Stimulated activated CD4-positive, alpha-beta T cell treated with anti-CD3 and anti-CD28 coated beads, Interleukin-1b, Interleukin-23, amount 100 ng/mL, for 4 hours (primary cell): ENCODE measurements at regions not wholly inside any gene's neighbourhood (a gene's known extent, or its start where the extent isn't known, plus 50 kb on each side); places are given as distances from the start of the nearest gene placed in this dataset.
"Not testable (repeated sequence)": the region's sequence is repeated elsewhere in the genome, so short reads cannot be mapped to it uniquely, and the experiment has no call there.

Source experiments
- DNase-seq, 2 donors: peaks; one replicate each; pipeline ENCODE4 v3.0.0-alpha.2; 2020; ENCODE audit warnings: low read depth in 2 of 2

DNA sequence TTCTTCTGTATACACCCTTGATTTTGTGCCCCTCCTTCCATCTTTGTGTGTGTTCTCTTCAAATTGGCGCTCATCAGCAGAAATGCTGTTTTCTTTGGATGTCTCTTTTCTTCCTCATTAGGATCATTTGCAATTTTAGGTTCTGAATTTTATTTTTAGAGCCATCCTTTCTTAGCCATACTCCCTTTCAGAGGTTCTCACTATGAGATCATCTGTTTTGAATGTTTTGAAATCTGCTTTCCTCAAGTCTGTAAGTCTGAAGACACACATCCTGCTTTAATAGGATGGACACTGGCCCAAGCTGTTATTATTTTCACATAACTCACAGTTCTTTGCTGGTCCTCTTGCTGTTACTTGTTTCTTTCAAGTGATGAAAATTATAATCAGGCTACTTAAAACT is 124.8 kb downstream of the BDH1 start:
- DNase-seq = no peak

DNA sequence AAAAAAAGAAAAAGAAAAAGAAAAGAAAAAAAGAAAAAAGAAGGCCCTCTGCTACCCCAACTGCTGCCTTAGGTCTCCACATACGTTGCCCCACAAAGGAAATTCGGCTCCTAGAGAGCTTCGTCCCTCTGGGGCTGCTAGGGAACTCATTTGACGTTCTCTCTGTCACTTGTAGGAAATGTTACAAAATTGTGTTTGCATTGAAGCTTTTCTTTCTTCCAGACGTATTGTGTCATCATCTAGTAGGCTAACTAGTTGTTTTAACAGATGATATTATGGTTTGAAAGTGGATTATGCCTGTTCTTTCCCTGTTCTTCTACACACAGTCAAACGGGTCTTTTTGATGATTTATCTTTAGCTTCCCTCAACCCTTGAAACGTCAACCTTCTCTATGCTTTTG is 125.3 kb downstream of the BDH1 start:
- no peak for DNase-seq

DNA sequence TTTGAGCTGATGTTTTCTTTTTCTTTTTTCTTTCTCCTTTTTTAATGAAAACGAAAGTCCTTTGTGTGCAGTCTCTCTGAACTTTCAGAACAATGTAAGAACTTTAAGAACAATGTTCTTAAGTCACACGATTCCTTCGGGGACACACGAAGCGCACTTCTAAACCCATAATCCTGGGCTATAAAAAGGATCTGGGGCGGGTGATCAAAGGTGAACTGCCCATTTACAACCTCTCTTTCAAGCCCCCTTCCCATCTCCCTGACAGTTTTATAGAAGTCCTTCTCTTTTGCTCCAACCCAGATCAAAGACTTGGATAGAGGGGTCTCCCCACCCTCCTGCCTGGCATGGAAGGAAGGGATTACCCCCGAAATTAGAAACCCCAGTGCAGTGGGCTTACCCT is 126.8 kb downstream of the BDH1 start:
- DNase-seq = no peak

DNA sequence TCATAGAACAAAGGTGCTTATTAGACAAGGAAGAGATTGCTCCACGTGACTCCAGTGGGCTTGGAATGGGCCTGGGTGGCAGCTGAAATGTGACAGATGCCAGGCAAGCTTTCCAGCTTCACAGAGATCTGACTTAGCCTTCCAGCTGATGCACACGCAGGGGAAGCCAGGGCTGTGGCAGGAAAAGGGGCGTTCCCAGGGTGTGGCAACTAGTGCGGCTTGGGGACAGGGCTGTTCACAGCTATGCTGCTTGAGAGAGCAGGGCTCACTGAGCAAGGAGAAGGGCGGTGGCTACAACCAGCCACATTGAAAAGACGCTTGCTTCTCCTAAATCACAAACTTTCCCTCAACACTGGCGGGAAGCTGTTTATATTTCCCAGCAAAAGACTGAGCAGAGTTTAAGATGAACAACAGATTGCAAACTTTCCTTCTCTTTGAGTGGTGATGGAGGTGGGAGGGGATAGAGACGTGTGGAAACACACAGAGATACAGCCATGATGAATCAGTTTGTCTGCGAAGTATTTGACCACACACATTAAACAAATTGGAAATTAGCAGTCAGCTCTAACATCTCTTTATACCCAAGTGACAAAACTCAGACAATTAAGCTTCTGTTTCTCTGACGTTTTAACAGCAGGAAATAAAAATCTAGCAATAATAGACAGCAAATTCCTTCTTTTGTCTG is 127.5 kb downstream of the BDH1 start:
- DNase-seq = peak; percentile 15 to 25

DNA sequence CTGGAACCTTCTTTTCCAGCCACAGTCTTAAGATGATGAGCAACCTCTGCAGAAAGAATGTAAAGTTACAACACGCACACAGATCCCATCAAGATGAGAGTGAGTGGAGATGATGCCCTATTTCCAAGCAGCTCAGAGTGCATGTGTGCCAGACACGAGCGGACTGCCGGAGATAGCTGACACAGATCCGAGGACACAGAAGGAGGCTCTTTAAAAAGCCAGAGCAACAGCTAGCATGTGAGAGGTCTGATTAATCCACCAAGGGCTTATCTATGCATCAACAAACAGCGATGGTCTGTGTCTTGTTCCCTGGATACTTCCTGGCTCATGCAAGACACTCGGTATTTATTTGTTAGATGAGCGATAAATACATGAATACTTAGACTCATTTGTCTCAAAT is 128.6 kb upstream of the DLG1 start:
- no peak for DNase-seq

DNA sequence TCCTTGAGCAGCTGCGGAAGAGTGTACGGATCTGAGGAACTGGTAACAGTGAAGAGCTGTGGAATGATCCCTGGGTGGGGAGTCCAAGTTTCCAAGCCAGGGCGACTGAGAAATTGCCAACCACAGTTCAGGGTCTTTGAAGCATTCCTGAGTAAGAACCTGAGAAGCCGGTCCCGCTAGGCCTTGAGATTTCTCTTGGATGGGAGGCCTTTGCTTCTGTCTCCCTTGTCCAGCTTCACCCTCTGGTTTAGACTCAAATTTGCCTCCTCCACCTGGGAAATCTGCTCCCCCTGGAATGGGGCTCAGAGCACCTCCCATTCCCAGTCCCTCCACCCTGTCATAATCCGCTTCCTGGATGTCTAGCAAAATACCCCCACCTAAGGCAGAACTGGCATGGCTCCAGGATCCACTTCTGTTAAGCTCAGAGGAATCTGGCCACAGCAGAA is 127.7 kb upstream of the DLG1 start:
- DNase-seq = no peak

DNA sequence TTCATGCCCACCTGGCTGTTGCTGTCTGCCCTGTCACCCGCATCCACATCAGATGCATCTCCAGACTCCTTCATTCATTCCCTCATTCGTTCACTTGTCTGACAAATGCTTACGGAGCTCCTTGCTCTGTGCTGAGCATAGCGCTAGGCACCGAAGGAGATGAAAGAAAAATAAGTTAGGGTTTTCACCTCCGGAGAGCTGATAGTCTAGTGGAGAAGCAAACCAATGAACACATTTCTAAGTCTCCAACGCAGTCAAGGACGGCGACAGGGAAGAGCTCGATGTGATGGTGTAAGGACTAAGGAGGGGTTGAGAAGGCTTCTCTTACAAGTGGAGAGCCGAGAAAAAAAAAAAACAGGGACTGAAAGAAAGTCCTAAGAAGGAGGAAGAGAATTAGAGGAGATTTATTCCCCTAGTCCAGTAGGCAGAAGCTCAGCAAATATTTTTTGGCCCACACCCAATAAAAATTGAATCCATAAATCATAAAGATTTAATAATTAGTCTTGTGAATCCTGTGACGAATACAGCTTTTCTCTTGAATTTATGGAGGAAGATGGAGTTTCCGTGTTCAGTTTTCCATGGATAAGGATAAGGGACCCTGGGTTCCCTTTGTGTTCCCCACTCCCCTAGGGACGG is 127.2 kb upstream of the DLG1 start:
- no peak for DNase-seq

DNA sequence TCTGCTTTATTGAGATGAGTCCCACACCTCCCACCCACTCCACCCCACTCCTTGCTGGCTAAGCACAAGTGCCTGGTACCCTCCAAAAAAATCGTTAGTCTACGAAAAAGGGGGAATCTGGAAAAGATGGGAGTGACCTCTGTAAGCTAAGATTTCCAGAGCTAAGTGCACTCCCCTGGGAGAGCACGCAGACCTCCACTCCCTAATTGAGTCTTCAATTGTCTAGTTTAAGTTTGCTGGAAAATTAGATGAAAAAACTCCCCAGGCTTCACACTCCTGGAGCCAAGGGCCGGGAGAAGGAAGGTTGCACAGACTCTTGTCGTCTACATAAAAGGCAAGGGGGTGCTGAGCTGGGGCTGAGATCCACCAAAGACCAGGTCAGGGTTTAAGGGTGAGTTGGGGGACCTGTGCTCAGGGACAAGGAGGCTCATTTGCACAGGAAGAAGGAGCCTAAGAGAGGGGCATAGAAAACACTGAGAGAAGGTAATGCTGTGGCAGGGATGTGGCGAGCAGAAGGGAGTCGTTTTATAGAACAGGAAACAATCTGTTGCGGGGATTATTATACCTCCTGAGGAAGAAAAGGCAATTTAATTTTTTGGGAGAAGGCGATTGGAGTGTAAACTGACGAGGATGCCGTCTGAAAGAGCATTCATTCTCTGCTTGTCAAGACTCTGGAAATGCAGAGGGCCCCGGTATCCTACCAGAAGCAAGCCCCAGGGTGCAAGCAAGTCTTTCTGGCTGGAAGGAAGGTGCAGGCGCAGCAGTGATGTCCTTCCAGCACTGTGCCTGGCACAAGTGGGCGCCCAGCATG is 126.5 kb upstream of the DLG1 start:
- DNase-seq = no peak

DNA sequence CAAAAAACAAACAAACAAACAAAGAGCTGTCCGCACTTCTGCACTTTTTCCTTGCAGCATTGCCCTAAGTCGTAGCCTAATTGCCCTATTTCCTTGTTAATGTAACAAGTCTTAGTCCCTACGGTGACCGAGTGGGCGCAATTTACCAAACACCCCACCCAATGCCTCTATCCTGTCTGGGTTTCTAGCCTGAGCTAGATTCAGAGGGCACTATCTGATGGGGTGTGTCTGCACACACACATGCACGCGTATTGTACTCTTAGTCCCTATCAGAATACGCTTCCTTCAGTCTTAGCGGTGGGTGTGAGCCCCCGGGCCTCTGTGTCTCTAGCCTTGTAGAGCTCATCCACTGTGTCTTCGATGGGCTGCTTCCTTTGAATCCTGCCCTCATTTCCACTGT is 125.9 kb upstream of the DLG1 start:
- DNase-seq = no peak

DNA sequence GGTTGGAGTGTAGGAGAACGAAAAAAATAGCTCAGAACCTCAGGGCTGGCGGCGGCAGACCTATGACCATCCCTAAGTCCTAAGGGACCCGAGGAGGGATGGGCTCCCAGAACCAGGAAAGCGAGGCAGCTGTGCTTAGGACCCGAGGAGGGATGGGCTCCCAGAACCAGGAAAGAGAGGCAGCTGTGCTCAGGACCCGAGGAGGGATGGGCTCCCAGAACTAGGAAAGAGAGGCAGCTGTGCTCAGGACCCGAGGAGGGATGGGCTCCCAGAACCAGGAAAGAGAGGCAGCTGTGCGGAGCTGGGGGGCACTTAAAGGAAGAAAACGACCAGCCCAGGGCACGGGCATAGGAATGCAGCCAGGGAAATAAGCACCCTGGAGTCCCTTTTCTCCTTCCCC is 125.0 kb upstream of the DLG1 start:
- DNase-seq = no peak

DNA sequence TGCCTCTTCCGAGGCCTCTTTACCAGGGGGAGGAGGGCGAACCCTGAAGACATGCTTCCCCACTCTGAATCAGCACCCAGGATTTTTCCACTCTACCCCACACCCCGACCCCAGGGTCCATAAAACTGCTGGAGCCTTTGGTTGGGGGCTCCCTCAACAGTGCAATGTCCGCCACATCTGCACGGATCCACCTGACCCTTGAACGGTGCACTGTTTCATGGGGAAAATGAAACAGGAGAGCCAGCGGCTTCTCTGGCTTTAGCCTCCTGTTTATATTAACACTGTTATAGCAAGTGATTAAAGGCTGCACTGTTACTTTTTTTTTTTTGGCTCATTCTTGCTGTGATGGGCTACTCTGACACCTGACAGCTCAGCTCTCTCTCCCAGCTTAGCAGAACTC is 124.1 kb upstream of the DLG1 start:
- DNase-seq = no peak

DNA sequence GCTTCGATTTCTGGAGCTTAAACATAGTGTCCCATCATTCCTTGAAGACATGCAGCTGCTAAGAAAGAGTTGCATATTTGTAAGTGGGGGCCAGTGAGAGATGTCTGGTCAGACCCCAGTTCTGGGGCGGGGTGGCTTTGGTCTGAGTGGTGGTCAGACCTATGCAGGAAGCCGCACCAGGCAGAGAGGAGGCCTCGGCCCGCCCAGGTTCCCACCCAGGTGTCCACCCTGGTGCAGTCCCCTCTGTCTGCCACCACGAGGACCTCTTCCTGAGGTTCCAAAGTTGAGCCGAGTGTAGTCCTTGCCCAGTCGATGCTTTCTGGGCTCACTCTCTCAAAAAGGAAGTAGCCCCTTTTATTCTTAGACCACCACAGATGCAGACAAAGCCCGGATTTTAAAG is 122.6 kb upstream of the DLG1 start:
- DNase-seq = no peak

DNA sequence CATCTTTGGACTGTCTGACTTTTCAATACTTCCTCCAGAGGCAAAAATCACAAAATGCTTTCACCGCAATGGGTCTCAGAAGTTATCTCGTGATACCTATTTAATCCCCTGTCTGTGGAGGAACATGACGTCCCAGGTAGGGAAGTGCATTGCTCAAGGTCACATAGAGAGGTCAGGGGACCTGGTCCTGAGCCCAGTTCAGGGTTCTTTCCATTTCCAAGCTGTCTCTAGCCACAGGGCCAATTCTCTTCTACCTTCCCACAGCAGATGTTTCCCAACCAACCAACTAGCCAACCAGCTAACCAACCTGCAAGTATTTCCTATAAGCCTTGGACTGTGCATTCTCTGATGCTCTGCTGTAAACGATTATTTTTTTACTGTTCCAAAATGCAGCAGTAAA is 122.2 kb upstream of the DLG1 start:
- DNase-seq = no peak

DNA sequence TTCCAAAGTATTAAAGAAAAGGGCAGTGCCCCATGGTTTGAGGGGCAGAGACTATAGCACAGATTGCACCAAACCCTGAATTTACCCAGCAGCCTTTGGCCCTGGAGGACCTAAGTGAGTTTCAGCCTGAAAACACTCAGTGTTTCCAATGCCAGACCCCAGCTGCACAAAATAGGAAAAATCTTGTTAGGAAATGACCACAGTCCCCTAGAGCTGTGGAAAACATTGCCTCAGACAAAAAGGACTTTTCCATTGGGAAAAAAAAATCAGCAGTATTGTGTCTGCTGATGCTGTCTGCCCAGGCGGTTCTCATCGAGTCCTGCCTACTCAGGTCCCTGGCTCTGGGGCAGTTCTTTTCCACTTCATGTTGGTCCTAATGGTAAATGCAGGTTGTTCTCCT is 121.7 kb upstream of the DLG1 start:
- DNase-seq = no peak

DNA sequence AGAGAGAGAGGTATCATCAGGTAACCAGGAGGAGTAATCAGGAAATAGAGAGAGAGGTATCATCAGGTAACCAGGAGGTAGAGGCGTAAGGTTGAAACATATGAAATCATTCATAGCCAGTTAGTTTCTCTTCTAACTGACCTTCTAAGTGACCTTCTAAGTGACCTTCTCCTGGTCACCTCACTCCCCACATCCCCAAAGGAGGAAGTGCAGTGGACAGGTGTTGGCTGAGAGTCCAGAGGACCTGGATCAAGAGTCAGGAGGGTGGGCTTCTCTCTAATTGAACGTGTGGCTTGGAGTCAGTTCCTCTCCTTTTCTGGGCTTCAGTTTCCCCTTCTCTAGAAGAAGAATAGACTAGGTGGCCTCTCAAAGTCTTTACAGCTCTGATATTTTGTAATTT is 121.3 kb upstream of the DLG1 start:
- no peak for DNase-seq

DNA sequence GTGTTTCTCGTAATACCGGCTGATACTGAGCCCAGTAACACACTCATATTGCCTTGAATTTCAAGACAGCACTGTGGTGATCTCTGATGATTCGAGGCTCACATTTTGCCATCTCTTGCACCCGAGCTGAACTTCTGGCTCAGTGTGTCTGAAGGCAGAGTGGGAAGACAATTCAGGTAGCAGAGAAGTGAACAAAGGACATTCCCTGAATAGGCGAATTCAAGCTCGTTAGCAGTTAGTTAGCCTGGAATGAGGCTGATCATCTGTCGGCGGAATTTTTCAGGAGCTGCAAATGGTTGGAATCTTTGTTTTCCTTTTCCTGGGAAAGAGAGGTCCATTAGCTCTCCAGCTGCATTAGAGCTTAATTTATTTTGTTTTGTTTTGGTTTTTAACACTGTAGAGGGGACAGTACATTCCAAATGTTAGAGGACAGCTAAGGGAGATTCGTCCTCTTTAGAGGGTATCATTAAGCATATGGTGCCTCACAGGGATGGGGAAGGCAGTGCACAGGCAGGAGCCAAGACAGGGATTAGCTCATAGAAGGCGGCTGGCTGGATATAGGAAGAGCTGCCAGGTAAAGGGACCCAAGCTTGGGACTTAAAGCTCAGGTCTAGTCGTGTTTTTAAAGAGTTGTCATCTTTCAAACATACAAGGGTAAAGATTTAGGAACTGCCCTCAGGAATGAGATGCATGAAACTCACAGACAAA is 119.7 kb upstream of the DLG1 start:
- no peak for DNase-seq

DNA sequence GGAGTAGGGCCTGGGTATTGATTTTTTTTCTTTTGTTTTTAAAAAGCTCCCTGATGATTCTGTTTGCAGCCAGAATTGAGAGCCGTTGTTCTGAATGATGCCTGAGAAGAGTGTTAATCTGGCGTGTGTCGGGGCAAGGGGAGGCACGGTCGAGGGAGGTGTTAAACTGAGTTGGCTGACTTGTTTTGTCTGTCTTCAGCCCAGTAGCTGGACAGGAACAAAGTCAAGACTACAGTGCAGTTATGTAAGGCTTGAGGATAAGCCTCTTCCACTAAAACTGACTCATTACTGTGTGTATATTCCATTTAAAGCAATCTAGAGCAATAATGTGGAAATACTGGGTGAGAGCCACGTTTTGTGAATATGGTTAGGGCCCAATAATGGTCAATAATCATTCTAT is 119.0 kb upstream of the DLG1 start:
- DNase-seq = no peak

DNA sequence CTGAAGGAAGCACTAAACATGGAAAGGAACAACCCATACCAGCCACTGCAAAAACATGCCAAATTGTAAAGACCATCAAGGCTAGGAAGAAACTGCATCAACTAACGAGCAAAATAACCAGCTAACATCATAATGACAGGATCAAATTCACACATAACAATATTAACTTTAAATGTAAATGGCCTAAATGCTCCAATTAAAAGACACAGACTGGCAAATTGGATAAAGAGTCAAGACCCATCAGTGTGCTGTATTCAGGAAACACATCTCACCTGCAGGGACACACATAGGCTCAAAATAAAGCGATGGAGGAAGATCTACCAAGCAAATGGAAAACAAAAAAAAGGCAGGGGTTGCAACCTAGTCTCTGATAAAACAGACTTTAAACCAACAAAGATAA is 113.5 kb upstream of the DLG1 start:
- DNase-seq = not testable (repeated sequence)

DNA sequence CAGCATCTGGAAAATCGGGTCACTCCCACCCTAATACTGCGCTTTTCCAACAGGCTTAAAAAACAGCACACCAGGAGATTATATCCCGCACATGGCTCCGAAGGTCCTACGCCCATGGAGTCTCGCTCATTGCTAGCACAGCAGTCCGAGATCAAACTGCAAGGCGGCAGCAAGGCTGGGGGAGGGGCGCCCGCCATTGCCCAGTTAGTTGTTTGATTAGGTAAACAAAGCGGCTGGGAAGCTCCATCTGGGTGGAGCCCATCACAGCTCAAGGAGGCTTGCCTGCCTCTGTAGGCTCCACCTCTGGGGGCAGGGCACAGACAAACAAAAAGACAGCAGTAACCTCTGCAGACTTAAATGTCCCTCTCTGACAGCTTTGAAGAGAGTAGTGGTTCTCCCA is 111.8 kb upstream of the DLG1 start:
- not testable (repeated sequence) for DNase-seq

DNA sequence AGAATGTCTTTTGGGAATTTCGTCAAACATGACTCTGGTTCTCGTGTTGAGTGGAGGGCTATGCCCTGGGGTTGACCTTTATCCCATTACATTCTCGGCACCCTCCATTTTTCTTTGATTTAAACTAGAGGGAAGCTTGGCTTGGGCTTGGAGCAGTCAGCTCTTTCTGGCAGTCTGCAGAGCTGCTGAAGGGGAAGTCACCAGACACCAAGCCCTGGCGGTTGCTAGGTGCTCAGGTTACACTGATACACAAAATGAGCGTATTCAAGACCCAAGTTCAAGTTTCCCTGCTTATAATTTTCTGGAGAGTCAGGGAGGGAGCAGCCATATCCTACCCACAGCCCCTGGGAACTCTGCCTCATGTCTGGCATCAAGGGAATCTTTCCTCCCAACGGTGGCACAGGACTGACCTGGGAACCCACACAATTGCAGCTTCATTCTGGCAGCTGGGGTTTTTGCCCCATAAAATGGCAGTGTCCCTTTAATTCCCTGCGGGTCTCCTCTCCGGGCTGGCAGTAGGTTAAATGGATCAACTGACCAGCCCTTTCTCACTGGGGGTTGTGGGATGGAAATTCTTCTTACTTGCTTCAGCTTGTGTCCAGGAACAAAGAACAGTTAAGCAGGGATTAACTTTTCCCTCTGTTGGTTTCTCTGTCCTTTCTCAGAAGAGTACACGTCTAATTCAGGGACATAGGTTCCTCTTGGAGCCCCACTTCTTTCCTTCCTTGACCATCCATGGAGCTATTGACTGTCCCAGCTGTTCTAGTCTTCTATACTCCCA is 110.0 kb upstream of the DLG1 start:
- no peak for DNase-seq

DNA sequence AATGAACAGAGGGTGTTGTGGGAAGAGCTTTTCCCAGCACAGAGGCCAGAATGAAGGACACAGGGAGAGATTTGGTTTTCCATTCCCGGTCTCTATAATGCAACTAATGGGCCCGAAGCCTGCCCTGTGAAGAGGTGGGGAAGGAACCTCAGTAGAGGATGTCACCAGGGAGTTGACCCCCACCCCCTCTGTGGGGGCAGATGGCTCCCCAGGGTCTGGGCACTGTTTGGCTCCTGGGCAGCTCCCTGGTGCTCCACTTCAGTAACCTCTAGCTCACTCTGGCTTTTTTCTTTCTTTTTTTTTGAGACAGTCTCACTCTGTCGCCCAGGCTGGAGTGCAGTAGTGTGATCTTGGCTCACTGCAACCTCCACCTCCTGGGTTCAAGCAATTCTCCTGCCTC is 109.1 kb upstream of the DLG1 start:
- DNase-seq = no peak

DNA sequence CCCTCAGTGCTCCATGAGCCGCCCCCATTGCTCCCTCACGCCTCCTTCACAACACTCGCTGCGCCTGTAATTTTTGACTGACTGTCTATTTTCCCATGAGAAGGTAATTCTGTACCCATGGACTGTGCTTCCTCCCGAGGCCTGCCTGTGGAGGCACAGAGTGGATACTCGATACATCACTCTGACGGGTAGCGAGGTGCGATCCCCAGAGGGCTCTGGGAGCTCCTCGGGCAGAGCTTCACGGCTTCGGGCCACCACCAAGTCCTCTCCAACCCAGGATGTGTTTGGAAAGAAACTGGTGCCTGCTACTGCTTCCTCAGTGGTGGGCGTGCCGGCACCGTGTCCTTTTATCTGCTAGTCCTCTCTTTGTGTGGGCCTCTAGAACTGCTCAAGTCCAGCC is 108.6 kb upstream of the DLG1 start:
- no peak for DNase-seq
